Stimulated activated naive CD4-positive, alpha-beta T cell (primary cell): ENCODE measurements at regions not wholly inside any gene's neighbourhood (a gene's known extent, or its start where the extent isn't known, plus 50 kb on each side); places are given as distances from the start of the nearest gene placed in this dataset.

Experiments used
- DNase-seq, 6 experiments: peaks; one replicate each; lab custom pipeline; 2025; lab: John Stamatoyannopoulos, UW

GRCh38 chr3:117665296-117665695 is 955.7 kb downstream of the TUSC7 start:
- DNase-seq = no peak

GRCh38 chr3:117666325-117666724 is 956.7 kb downstream of the TUSC7 start:
- DNase-seq = no peak

GRCh38 chr3:117666812-117667211 is 957.2 kb downstream of the TUSC7 start:
- DNase-seq = no peak

GRCh38 chr3:117669774-117670173 is 960.2 kb downstream of the TUSC7 start:
- DNase-seq = no peak

- no peak for DNase-seq
Observed at GRCh38 chr3:117671722-117672318, 962.2 kb downstream of the TUSC7 start.

- DNase-seq = no peak
Observed at GRCh38 chr3:117674321-117674720, 964.7 kb downstream of the TUSC7 start.

GRCh38 chr3:117681619-117682018 is 972.0 kb downstream of the TUSC7 start:
- no peak for DNase-seq

GRCh38 chr3:117687096-117687495 is 977.5 kb downstream of the TUSC7 start:
- no peak for DNase-seq

GRCh38 chr3:117688583-117688982 is 979.0 kb downstream of the TUSC7 start:
- no peak for DNase-seq

- no peak for DNase-seq
Observed at GRCh38 chr3:117691526-117691925, 981.9 kb downstream of the TUSC7 start.

- DNase-seq = no peak
Observed at GRCh38 chr3:117692416-117692995, 982.9 kb downstream of the TUSC7 start.

GRCh38 chr3:117695321-117695720 is 985.7 kb downstream of the TUSC7 start:
- no peak for DNase-seq

- no peak for DNase-seq
Observed at GRCh38 chr3:117695871-117696645, 986.5 kb downstream of the TUSC7 start.

- no peak for DNase-seq
Observed at GRCh38 chr3:117696851-117697407, 987.4 kb downstream of the TUSC7 start.

- no peak for DNase-seq
Observed at GRCh38 chr3:117699058-117699457, 989.5 kb downstream of the TUSC7 start.

- no peak for DNase-seq
Observed at GRCh38 chr3:117700573-117701360, 991.2 kb downstream of the TUSC7 start.

GRCh38 chr3:117705011-117705410 is 995.4 kb downstream of the TUSC7 start:
- DNase-seq = no peak

- no peak for DNase-seq
Observed at GRCh38 chr3:117706037-117706436, 996.5 kb downstream of the TUSC7 start.

GRCh38 chr3:117706756-117707155 is 997.2 kb downstream of the TUSC7 start:
- no peak for DNase-seq

GRCh38 chr3:117708601-117709000 is 999.0 kb downstream of the TUSC7 start:
- DNase-seq = no peak

GRCh38 chr3:117709108-117709507 is 999.5 kb downstream of the TUSC7 start:
- DNase-seq = no peak

- DNase-seq = no peak
Observed at GRCh38 chr3:117710501-117710900, 1000.9 kb downstream of the TUSC7 start.
